HG02642 (cell line): ENCODE measurements at regions not wholly inside any gene's neighbourhood (a gene's known extent, or its start where the extent isn't known, plus 50 kb on each side); places are given as distances from the start of the nearest gene placed in this dataset.

Experiments used
- ATAC-seq: cut with Tn5 transposase; IDR thresholded peaks from one replicate; pipeline ENCODE4 v1.9.1; 2021; ENCODE audit warnings: mild to moderate bottlenecking; ENCODE audit not compliant: unreplicated experiment, poor library complexity

- ATAC-seq, result no peak
Observed at GRCh38 chr3:103393395-103394186, 958.8 kb downstream of the ZPLD1 start.

GRCh38 chr3:103403191-103403590 is 968.4 kb downstream of the ZPLD1 start:
- no peak for ATAC-seq

- ATAC-seq, result no peak
Observed at GRCh38 chr3:103406320-103406850, 971.6 kb downstream of the ZPLD1 start.

DNA sequence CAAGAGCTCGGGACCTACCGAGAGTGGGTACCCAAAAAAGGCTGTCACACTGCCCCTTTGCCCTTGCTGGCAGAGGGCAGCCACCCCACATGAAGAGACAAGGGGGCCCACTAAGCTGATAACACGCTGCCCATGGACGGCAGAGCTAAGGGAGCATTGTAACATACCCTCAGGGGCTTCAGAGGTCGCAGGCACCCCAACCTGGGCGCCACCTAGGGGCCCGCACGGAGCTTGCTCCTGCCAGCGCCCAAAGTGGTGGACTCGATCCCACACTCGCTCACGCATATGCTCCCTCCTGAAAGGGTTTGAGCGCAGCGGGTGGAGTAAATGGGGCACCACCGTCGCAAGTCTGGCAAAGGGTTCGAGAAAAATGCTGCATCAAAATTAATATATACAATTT is 975.4 kb downstream of the ZPLD1 start:
- no peak for ATAC-seq

DNA sequence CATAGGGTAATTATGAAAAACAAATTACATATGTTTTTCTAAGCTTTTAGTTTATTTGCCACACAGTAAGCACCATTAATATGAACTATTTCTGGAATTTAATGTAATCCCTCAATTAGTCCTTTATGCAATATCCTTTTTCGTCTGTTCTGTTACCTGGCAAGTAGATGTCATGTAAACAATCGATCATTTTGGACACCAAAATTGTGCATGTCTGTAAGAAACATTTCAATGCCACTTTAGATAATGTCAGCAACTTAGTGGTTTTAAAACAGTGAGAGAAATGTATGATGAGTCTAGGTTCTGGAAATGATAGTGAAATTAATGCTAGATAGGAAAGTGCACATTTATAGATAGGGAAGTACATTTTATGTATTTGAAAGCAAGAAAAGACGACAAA is 986.6 kb downstream of the ZPLD1 start:
- ATAC-seq, result no peak

DNA sequence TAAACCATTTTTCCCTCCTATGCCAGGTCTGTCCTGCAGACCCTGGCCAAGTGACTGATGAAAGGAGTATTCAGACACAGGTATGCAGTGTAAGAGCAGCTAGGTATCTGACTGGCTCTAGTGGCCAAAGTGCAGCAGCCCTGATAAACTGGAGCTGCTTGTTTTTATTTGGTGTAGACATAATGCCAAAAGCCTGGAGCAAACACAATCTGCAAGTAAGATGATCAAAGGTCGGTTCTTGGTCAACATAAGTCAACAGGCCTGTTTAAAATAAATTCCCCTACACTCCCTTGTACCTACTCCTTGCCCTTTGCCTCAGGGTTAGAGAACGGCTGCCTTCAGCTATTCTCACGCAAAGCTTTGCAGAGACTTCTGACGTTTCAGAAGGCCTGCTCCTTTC is 1003.1 kb downstream of the ZPLD1 start:
- no peak for ATAC-seq

- ATAC-seq, result peak; percentile 87
Observed at GRCh38 chr3:103440539-103441203, 1005.9 kb downstream of the ZPLD1 start.

GRCh38 chr3:103446953-103447629 is 1012.3 kb downstream of the ZPLD1 start:
- ATAC-seq, result no peak

DNA sequence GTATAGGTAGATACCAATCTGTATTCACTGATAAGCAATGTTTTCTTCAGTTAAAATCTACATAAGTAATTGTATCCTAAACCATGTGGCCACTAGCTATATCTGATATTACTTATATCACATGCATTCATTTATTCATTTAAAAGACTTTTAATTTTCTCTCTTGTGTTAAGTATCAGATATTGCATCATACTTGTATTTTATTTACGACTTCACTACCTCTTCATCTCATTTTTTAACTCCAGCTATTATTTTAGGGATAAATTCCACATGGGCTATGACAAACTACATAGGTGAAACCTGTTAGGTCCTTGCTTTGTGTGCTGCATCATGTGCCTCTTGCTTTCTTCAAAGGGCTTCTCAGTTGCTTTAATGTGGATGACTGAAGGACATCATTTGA is 1018.3 kb downstream of the ZPLD1 start:
- ATAC-seq, result no peak

DNA sequence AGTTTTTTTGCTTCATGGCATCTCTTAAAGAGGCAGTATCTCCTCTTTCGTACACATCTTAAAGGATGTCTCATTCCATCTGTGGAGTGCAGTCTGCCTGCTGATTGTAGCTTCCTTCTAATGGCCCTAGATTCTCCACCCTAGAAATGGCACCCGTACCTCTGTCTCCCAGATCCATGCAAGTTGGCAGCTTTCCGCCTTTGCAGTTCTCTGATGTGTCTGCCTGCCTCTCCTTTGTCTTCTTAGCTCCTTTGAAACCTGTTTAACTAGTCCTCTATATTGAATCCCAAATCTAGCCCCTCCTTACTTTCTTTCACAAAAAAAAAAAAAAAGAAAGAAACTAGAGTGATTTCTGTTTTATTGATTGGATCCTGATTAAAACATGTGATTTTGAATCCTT is 1025.0 kb downstream of the ZPLD1 start:
- no peak for ATAC-seq

GRCh38 chr3:103470498-103470897 is 1035.7 kb downstream of the ZPLD1 start:
- ATAC-seq, result no peak

DNA sequence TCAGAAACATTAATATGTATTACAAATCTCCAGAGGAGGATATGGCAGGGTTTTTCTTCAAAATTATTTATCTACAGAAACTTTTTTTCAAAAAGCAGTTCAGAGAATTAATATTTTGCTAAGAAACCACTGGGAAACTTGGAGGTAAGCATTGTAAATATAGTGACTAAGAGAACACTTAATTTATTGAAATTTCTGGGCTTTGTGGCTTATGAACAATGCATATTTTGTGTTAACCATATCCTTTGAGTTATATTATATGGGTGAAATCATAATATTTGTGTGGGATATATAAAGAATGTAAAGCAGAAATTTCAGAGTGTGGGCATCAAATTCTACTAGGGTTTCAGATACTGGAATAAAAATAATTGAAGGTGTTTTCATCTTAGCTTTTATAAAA is 1059.2 kb downstream of the ZPLD1 start:
- ATAC-seq, result no peak

DNA sequence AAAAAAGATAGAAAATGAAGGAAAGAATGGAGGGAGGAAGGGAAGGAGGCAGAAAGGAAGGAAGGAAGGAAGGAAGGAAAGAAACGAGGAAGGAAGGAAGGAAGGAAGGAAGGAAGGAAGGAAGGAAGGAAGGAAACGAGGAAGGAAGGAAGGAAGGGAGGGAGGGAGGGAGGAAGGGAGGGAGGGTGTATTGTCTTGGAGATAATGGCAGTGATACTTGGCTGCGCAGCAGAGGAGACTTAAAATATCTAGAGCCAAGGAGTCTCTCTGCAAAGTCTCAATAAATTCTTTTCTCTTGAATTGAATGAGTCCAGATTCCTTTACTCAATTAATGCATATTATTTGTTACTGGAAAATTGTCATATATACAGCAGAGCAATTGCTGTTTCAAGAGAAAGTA is 1059.7 kb downstream of the ZPLD1 start:
- ATAC-seq, result no peak

- ATAC-seq, result no peak
Observed at GRCh38 chr3:103495186-103495585, 1060.4 kb downstream of the ZPLD1 start.

DNA sequence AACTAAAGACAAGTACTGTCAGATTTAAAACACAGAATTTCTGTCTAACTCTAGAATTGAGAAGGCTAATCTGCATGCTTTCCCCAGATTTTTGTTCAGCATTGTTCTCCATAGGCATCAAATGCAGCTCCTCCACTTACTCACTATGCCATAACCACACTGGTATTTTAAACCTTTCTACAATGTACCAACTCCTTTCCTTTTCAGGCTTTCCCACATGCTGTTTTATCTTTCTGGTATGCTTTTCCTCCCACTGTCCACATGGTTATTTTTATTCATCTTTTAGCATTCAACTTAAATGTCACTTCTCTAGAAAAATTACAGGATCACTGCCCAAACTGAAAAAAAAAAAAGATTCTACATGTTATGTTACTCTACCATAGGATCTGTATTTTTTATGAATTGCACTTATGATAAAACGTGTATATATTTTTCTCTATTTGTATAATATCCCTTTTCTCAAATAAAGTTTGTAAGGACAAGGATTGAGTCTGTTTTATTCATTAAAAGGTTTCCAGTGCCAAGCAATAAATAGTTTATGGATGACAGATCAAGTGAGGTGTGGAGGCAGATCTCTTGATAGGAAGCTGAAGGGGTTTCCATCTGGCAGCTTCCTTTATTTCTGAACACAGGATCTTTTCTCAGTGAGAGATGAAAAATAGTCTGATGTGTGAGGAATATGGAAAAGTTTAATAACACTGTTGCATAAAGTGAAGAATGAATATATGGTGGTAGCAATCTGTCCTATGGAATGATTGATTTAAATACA is 1064.5 kb downstream of the ZPLD1 start:
- no peak for ATAC-seq

- ATAC-seq, result no peak
Observed at GRCh38 chr3:103499967-103500366, 1065.2 kb downstream of the ZPLD1 start.

- no peak for ATAC-seq
Observed at GRCh38 chr3:103510760-103511159, 1075.9 kb downstream of the ZPLD1 start.

DNA sequence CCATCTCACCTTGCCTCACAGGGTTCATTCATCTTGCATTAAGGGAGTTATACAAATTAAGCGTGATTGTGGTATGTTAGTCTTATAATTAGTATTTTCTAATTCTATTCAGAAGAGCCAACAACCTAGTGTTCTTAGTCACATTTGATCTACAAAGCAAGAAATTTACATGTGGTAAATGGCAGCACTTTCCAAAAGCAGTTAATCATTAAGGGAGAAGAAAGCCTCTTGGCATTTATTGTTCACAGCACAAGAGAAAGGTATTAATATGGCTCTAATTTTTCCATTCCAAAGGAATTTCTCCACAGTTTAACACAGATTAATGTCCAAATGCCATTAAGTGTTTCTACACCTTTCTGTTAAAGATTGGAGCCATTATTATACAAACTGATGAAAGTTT is 1077.1 kb downstream of the ZPLD1 start:
- no peak for ATAC-seq

DNA sequence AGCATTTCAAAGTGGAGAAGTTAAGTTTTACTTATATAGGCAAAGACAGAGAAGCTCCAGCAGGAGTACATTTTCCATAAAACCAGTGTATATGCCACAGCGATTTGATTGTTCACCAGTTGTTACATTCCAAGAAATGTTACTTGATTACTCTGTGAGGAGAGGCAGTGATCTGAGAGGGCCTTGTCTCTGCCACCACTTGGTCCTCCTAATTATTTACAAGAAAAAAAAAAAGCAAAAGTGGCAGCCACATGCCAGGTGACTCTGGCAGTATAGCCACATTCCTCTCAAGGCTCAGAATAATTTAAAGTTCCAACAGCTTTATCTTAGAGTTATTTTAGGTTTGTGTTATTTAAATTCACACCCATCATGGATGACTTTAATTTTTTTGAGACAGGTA is 1077.8 kb downstream of the ZPLD1 start:
- no peak for ATAC-seq

GRCh38 chr3:103513003-103513402 is 1078.2 kb downstream of the ZPLD1 start:
- no peak for ATAC-seq
